Right lobe of liver (tissue), 4 donors: ENCODE measurements at regions not wholly inside any gene's neighbourhood (a gene's known extent, or its start where the extent isn't known, plus 50 kb on each side); places are given as distances from the start of the nearest gene placed in this dataset.

ENCODE experiments used
- POLR2A ChIP-seq: fragments of 450-650 bp; IDR thresholded peaks from one replicate; pipeline ENCODE4 v1.6.1; 2017; ENCODE audit warnings: antibody characterized with exemption, mild to moderate bottlenecking
- TF ChIP-seq, protein P1 (sequence below), 4 donors: fragments of 200-600 bp in 3 of 4; fragments of 450-650 bp in 1 of 4; IDR thresholded peaks; one replicate each; pipeline versions ENCODE4 v1.5.1 to v1.8.0; 2016 to 2022; ENCODE audit warnings: antibody characterized with exemption in 4 of 4, mild to moderate bottlenecking in 2 of 4
- donor health status: DM: no; HTN: no; CAD: no.
- donor health status: DM: no; HTN: no; CAD: no.
- donor health status: DM: no; HTN: yes; CAD: no.

GRCh38 chr11:104432981-104433380, 269.0 kb upstream of the PDGFD start:
- TF ChIP-seq, protein P1, sequence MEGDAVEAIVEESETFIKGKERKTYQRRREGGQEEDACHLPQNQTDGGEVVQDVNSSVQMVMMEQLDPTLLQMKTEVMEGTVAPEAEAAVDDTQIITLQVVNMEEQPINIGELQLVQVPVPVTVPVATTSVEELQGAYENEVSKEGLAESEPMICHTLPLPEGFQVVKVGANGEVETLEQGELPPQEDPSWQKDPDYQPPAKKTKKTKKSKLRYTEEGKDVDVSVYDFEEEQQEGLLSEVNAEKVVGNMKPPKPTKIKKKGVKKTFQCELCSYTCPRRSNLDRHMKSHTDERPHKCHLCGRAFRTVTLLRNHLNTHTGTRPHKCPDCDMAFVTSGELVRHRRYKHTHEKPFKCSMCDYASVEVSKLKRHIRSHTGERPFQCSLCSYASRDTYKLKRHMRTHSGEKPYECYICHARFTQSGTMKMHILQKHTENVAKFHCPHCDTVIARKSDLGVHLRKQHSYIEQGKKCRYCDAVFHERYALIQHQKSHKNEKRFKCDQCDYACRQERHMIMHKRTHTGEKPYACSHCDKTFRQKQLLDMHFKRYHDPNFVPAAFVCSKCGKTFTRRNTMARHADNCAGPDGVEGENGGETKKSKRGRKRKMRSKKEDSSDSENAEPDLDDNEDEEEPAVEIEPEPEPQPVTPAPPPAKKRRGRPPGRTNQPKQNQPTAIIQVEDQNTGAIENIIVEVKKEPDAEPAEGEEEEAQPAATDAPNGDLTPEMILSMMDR (IDR thresholded peaks at IDR 0.05), result no peak
- TF ChIP-seq POLR2A, result no peak
